ENCODE measurements at regions not wholly inside any gene's neighbourhood (a gene's known extent, or its start where the extent isn't known, plus 50 kb on each side); places are given as distances from the start of the nearest gene placed in this dataset.

DNA sequence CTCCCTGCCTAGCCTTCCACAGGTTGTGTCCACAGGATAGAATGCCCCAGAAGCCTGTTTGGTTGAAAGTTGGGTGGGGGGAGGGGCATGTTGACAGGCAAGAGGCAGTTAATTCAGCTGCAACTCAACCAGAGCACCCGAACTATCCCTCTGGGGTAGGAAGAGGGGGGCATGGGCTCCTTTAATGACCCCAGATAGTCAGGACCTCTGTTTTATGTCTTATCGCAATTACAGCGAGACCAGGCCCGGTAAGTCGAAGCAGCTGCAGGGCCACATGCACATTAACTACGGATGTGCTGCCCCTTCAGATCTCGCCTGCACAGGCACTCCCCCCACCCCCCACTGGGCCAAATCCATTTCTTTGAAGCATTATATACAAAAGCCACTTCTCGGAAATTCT, 363.8 kb upstream of the HNRNPA3 start:
- intact Hi-C loops (cut with micrococcal nuclease; ENCODE audit: unreplicated experiment) = no loop called here
- no peak for DNase-seq (ENCODE audit: low spot score)
- no peak for TF ChIP-seq EZH2phosphoT487 (IDR thresholded peaks at IDR 0.05; ENCODE audit: borderline replicate concordance, low read depth, low read length)
- TF ChIP-seq, protein P1, sequence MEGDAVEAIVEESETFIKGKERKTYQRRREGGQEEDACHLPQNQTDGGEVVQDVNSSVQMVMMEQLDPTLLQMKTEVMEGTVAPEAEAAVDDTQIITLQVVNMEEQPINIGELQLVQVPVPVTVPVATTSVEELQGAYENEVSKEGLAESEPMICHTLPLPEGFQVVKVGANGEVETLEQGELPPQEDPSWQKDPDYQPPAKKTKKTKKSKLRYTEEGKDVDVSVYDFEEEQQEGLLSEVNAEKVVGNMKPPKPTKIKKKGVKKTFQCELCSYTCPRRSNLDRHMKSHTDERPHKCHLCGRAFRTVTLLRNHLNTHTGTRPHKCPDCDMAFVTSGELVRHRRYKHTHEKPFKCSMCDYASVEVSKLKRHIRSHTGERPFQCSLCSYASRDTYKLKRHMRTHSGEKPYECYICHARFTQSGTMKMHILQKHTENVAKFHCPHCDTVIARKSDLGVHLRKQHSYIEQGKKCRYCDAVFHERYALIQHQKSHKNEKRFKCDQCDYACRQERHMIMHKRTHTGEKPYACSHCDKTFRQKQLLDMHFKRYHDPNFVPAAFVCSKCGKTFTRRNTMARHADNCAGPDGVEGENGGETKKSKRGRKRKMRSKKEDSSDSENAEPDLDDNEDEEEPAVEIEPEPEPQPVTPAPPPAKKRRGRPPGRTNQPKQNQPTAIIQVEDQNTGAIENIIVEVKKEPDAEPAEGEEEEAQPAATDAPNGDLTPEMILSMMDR (conservative IDR thresholded peaks at IDR 0.05; ENCODE audit: low read length) = no peak
- CTCF ChIA-PET (ENCODE audit: unreplicated experiment) = no interaction called here
- H3K4me1 ChIP-seq (ENCODE audit: insufficient read depth, low read length, poor library complexity, severe bottlenecking) = no peaks in the 10 kb centered on the region
- no peak overlapping the region for H3K4me3 ChIP-seq (ENCODE audit: low read depth, low read length, poor library complexity, severe bottlenecking)
- H3K27ac ChIP-seq (ENCODE audit: low read depth, low read length, poor library complexity, severe bottlenecking) = no peak overlapping the region
- POLR2A ChIA-PET = no interaction called here
- no peaks in the 10 kb centered on the region for H3K36me3 ChIP-seq (ENCODE audit: insufficient read depth, low read length)
- H3K79me2 ChIP-seq (ENCODE audit: insufficient read depth, low read depth, low read length) = no peaks in the 10 kb centered on the region
- no peak overlapping the region for H3K4me2 ChIP-seq (ENCODE audit: low read length)
- H4K20me1 ChIP-seq (ENCODE audit: insufficient read depth, low read length) = no peaks in the 10 kb centered on the region
- no peaks in the 10 kb centered on the region for H3K9me3 ChIP-seq (ENCODE audit: low read length)
- no peaks in the 10 kb centered on the region for H3K9me2 ChIP-seq (ENCODE audit: insufficient read depth, low read length)
- no peak overlapping the region for H2AFZ ChIP-seq (ENCODE audit: low read length)
- BruUV-seq (replicated peaks) = no TSS peak

DNA sequence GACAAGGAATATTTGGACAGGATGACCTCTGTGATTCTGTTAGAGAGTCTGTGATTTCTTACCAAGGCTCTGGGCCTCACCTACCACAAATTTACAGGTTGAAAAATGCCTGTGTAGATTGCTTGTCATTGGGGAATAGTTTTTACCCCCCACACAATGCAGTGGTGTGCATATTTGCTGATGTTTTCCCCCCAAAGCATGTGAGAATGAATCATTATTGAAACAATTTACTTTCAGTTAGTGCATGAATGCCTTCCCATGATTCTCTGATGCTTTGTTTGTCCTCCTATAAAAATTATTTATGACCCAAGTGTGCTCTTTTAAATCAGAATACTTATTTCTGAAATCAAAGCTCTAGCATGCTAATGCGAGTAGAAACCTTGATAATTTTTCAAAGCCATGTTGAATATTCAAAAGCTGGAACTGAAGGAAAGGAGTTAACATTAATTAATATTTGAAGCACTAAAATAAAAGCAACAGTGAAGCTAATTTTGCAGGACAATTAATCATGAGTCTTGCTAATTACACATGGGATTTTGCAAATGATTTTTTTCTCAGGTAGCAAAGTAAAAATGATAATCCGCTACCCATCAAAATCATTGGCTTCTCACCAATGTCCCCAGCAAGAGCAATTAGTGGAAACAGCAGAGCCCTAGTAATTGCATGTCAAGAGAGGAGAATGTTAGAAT, 361.2 kb upstream of the HNRNPA3 start:
- H3K4me3 ChIP-seq (ENCODE audit: low read depth, low read length, poor library complexity, severe bottlenecking) = no peak overlapping the region
- no peak for DNase-seq (ENCODE audit: low spot score)
- TF ChIP-seq EZH2phosphoT487 (IDR thresholded peaks at IDR 0.05; ENCODE audit: borderline replicate concordance, low read depth, low read length) = no peak
- TF ChIP-seq, protein P1 (conservative IDR thresholded peaks at IDR 0.05; ENCODE audit: low read length) = no peak
- POLR2A ChIA-PET = no interaction called here
- H3K79me2 ChIP-seq (ENCODE audit: insufficient read depth, low read depth, low read length) = no peaks in the 10 kb centered on the region
- H4K20me1 ChIP-seq (ENCODE audit: insufficient read depth, low read length) = no peaks in the 10 kb centered on the region
- no peak overlapping the region for H3K27ac ChIP-seq (ENCODE audit: low read depth, low read length, poor library complexity, severe bottlenecking)
- intact Hi-C loops (cut with micrococcal nuclease; ENCODE audit: unreplicated experiment) = no loop called here
- no peak overlapping the region for H3K4me2 ChIP-seq (ENCODE audit: low read length)
- H3K9me2 ChIP-seq (ENCODE audit: insufficient read depth, low read length) = no peaks in the 10 kb centered on the region
- H2AFZ ChIP-seq (ENCODE audit: low read length) = no peak overlapping the region
- H3K4me1 ChIP-seq (ENCODE audit: insufficient read depth, low read length, poor library complexity, severe bottlenecking) = no peaks in the 10 kb centered on the region
- no TSS peak for BruUV-seq (replicated peaks)
- no peaks in the 10 kb centered on the region for H3K9me3 ChIP-seq (ENCODE audit: low read length)
- H3K36me3 ChIP-seq (ENCODE audit: insufficient read depth, low read length) = no peaks in the 10 kb centered on the region
- CTCF ChIA-PET (ENCODE audit: unreplicated experiment) = no interaction called here

DNA sequence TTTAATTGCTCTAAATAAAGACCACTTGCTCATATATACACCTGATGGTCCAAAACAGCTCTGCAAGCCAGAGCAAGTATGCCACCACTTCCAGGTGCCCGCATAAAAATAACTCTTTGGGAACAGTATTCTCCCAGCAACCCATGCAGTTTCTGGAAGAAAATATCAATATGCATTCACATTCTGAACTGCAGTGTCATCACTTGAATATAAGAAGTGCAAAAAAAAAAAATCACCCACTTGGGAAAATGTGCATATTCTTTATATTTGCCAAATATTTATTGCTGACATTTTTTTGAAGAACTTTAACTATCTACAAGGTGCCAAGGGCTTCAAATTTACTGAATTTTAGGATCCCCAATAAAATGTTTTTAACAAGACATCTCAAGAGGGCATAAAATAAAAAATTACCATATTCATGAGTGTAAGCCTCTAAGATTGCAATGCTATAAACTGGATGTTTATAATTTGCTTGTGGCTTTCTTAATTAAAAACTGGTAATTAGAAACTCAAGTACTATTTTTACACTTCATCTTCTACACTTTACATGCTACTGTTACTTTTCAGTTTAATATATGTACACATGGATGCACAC, 360.6 kb upstream of the HNRNPA3 start:
- BruUV-seq (replicated peaks) = no TSS peak
- no peak for DNase-seq (ENCODE audit: low spot score)
- intact Hi-C loops (cut with micrococcal nuclease; ENCODE audit: unreplicated experiment) = no loop called here
- Histone ChIP-seq H3K4me2 (ENCODE audit: low read length) (no peak overlapping the region), H3K36me3 (ENCODE audit: insufficient read depth, low read length) (no peaks in the 10 kb centered on the region), H3K79me2 (ENCODE audit: insufficient read depth, low read depth, low read length) (no peaks in the 10 kb centered on the region), H2AFZ (ENCODE audit: low read length) (no peak overlapping the region), H3K27ac (ENCODE audit: low read depth, low read length, poor library complexity, severe bottlenecking) (no peak overlapping the region), H3K9me2 (ENCODE audit: insufficient read depth, low read length) (no peaks in the 10 kb centered on the region), H3K4me1 (ENCODE audit: insufficient read depth, low read length, poor library complexity, severe bottlenecking) (no peaks in the 10 kb centered on the region), H3K9me3 (ENCODE audit: low read length) (no peaks in the 10 kb centered on the region), H4K20me1 (ENCODE audit: insufficient read depth, low read length) (no peaks in the 10 kb centered on the region), H3K4me3 (ENCODE audit: low read depth, low read length, poor library complexity, severe bottlenecking) (no peak overlapping the region)
- no peak for TF ChIP-seq EZH2phosphoT487 (IDR thresholded peaks at IDR 0.05; ENCODE audit: borderline replicate concordance, low read depth, low read length)
- TF ChIP-seq, protein P1 (conservative IDR thresholded peaks at IDR 0.05; ENCODE audit: low read length) = no peak
- CTCF ChIA-PET (ENCODE audit: unreplicated experiment) = no interaction called here
- POLR2A ChIA-PET = no interaction called here
